RWPE1 (cell line): ENCODE measurements at regions not wholly inside any gene's neighbourhood (a gene's known extent, or its start where the extent isn't known, plus 50 kb on each side); places are given as distances from the start of the nearest gene placed in this dataset.

Experiments
- CTCF ChIA-PET: fragments of 350-600 bp; sonication (Branson Sonifier 250); formaldehyde crosslinking; extraction: SDS; loops from one replicate; lab custom pipeline; 2021; lab: Yijun Ruan, JAX
- POLR2A ChIA-PET: fragments of 400-600 bp; formaldehyde crosslinking; extraction: SDS; loops from one replicate; lab custom pipeline; 2020; ENCODE audit warnings: antibody characterized with exemption; ENCODE audit not compliant: low non-redundant PET; lab: Yijun Ruan, JAX
- DNase-seq: peaks from one replicate; pipeline ENCODE4 v3.0.0; 2012; ENCODE audit warnings: low spot score
- H3K27ac ChIP-seq: fragments of 450-650 bp; 2 replicates; pipeline ENCODE4 v1.5.1; 2017
- TF ChIP-seq, protein P1 (sequence below): fragments of 450-650 bp; conservative IDR thresholded peaks from 2 replicates; pipeline ENCODE4 v1.5.1; 2017; ENCODE audit warnings: low read depth, mild to moderate bottlenecking

DNA sequence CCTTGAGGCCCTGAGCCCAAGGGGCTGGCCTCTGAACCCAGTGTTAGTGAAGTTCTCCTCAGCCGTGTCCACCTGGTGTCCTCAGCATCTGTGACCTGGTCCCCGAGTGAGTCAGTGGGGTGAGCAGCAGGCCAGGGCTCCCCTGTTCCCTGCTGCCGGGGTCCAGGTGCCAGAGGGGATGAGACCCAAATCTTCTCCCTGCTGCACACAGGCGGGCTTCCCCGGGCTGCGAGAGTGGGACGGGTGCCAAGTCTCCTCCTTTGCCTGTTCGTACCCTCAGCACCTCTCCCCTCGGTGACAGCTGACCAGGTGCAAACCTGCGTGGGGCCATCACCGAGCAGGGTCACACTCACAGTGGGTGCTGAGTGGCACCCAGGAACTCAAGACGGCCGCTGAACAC is 514.5 kb downstream of the TBC1D22A start:
- ChIA-PET POLR2A (no interaction called here), CTCF (no interaction called here)
- no peak overlapping the region for H3K27ac ChIP-seq
- TF ChIP-seq, protein P1, sequence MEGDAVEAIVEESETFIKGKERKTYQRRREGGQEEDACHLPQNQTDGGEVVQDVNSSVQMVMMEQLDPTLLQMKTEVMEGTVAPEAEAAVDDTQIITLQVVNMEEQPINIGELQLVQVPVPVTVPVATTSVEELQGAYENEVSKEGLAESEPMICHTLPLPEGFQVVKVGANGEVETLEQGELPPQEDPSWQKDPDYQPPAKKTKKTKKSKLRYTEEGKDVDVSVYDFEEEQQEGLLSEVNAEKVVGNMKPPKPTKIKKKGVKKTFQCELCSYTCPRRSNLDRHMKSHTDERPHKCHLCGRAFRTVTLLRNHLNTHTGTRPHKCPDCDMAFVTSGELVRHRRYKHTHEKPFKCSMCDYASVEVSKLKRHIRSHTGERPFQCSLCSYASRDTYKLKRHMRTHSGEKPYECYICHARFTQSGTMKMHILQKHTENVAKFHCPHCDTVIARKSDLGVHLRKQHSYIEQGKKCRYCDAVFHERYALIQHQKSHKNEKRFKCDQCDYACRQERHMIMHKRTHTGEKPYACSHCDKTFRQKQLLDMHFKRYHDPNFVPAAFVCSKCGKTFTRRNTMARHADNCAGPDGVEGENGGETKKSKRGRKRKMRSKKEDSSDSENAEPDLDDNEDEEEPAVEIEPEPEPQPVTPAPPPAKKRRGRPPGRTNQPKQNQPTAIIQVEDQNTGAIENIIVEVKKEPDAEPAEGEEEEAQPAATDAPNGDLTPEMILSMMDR, result no peak
- no peak for DNase-seq

- DNase-seq, result no peak
- TF ChIP-seq, protein P1, result no peak
- ChIA-PET CTCF (no interaction called here), POLR2A (no interaction called here)
- H3K27ac ChIP-seq, result no peak overlapping the region
These were observed 514.0 kb downstream of the TBC1D22A start for GRCh38 chr22:47276450-47276820.

- POLR2A ChIA-PET, result no interaction called here
- DNase-seq, result no peak
- TF ChIP-seq, protein P1, result no peak
- H3K27ac ChIP-seq, result no peak overlapping the region
- CTCF ChIA-PET, result interaction anchor here (0.6 kb wide), 1 partner anchor 9 kb away, joined by 3 read pairs; no protein-coding TSS in a partner anchor
These were observed 513.4 kb downstream of the TBC1D22A start for GRCh38 chr22:47275605-47276449.

GRCh38 chr22:47274196-47274595 is 511.7 kb downstream of the TBC1D22A start:
- CTCF ChIA-PET, result no interaction called here
- DNase-seq, result no peak
- H3K27ac ChIP-seq, result no peak overlapping the region
- POLR2A ChIA-PET, result no interaction called here
- TF ChIP-seq, protein P1, result no peak

- TF ChIP-seq, protein P1, result no peak
- DNase-seq, result no peak
- no peak overlapping the region for H3K27ac ChIP-seq
- ChIA-PET POLR2A (no interaction called here), CTCF (no interaction called here)
These were observed 508.1 kb downstream of the TBC1D22A start for GRCh38 chr22:47270463-47271135.

DNA sequence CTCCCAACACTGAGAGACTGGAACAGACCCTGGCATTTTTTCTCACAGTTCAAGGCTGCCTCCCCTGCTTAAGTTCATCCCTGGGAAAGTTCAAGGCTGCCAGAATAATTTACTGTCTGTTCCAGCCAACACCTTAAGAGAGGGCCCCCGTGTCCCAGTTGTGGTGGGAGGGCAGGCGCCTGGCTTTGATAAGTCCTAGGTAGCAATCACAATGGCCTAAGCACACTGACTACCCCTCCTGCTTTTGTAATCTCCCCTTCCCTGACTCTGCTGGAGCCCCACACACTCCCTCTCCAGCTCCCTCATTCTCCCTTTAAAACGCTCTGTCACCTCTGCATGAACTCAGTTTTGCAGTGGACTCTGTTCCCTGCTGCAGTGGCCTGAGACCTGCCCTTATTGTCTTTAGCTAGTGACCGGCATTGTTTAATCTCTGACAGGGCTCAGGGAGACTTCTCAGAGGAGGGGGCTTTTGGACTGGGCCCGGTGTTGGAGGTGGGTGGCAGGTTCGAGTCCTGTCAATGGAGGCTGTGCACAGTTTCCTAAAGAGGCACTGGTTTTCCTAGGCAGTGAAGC is 507.2 kb downstream of the TBC1D22A start:
- ChIA-PET CTCF (no interaction called here), POLR2A (no interaction called here)
- TF ChIP-seq, protein P1, result no peak
- no peak for DNase-seq
- H3K27ac ChIP-seq, result no peak overlapping the region
